Neuronal stem cell (in vitro differentiated cells): ENCODE measurements at regions not wholly inside any gene's neighbourhood (a gene's known extent, or its start where the extent isn't known, plus 50 kb on each side); places are given as distances from the start of the nearest gene placed in this dataset.

Source experiments
- DNase-seq: peaks from one replicate; pipeline ENCODE4 v3.0.0-alpha.2; 2013; ENCODE audit warnings: low spot score
- H2AFZ ChIP-seq: one replicate; pipeline ENCODE4 v1.6.1; 2013; ENCODE audit warnings: mild to moderate bottlenecking, low read length, inconsistent platforms
- H2AK5ac ChIP-seq: 2 replicates; pipeline ENCODE4 v1.6.1; 2013; ENCODE audit warnings: low read depth, mild to moderate bottlenecking, inconsistent platforms, low read length, moderate library complexity, mixed read lengths
- H2BK120ac ChIP-seq: 2 replicates; pipeline ENCODE4 v1.6.1; 2013; ENCODE audit warnings: low read depth, mild to moderate bottlenecking, inconsistent platforms, low read length, moderate library complexity, mixed read lengths
- H2BK12ac ChIP-seq: one replicate; pipeline ENCODE4 v1.6.1; 2013; ENCODE audit warnings: low read length, inconsistent platforms
- H2BK15ac ChIP-seq: 2 replicates; pipeline ENCODE4 v1.6.1; 2013; ENCODE audit warnings: mild to moderate bottlenecking, low read length, inconsistent platforms, mixed read lengths
- H2BK5ac ChIP-seq: one replicate; pipeline ENCODE4 v1.6.1; 2013; ENCODE audit warnings: inconsistent platforms, mild to moderate bottlenecking, low read length, moderate library complexity
- H3K14ac ChIP-seq: one replicate; pipeline ENCODE4 v1.6.1; 2013; ENCODE audit warnings: low read length, inconsistent platforms
- H3K18ac ChIP-seq: 2 replicates; pipeline ENCODE4 v1.6.1; 2013; ENCODE audit warnings: low read length, inconsistent platforms
- H3K23ac ChIP-seq: 2 replicates; pipeline ENCODE4 v1.6.1; 2013; ENCODE audit warnings: low read depth, mild to moderate bottlenecking, mixed read lengths, low read length, inconsistent platforms; ENCODE audit not compliant: poor library complexity
- H3K27ac ChIP-seq: replicated peaks from 3 replicates; pipeline ENCODE4 v1.5.1; 2013; ENCODE audit warnings: low read length, inconsistent platforms
- H3K27me3 ChIP-seq, 3 experiments: 2 replicates each; pipeline ENCODE4 v1.6.1; 2013; ENCODE audit warnings: low read length in 3 of 3, mild to moderate bottlenecking in 2 of 3, inconsistent platforms in 1 of 3, low read depth in 1 of 3, mixed read lengths in 1 of 3, moderate library complexity in 1 of 3; ENCODE audit not compliant: control insufficient read depth in 3 of 3, insufficient read depth in 3 of 3
- H3K36me3 ChIP-seq, 2 donors: replicated peaks in 1 of 2; 2 replicates each; pipeline ENCODE4 v1.6.1; 2013; ENCODE audit warnings: low read length in 2 of 2; ENCODE audit not compliant: control insufficient read depth in 2 of 2, insufficient read depth in 2 of 2
- H3K4ac ChIP-seq: 2 replicates; pipeline ENCODE4 v1.6.1; 2013; ENCODE audit warnings: inconsistent platforms, mild to moderate bottlenecking, low read length, moderate library complexity
- H3K4me1 ChIP-seq, 2 donors: 1 replicate in 1 of 2; 2 replicates in 1 of 2; pipeline ENCODE4 v1.6.1; 2013; ENCODE audit warnings: low read length in 2 of 2, low read depth in 1 of 2; ENCODE audit not compliant: control insufficient read depth in 2 of 2, insufficient read depth in 1 of 2
- H3K4me2 ChIP-seq: one replicate; pipeline ENCODE4 v1.6.1; 2013; ENCODE audit warnings: mild to moderate bottlenecking, low read length, inconsistent platforms; ENCODE audit not compliant: insufficient read depth, poor library complexity, severe bottlenecking
- H3K4me3 ChIP-seq, 2 donors: 2 replicates each; pipeline ENCODE4 v1.5.1; 2013; ENCODE audit warnings: low read length in 2 of 2, mild to moderate bottlenecking in 2 of 2, inconsistent platforms in 1 of 2, moderate library complexity in 1 of 2
- H3K79me1 ChIP-seq: one replicate; pipeline ENCODE4 v1.6.1; 2013; ENCODE audit warnings: low read depth, mild to moderate bottlenecking, inconsistent platforms, low read length, moderate library complexity
- H3K9ac ChIP-seq: one replicate; pipeline ENCODE4 v1.6.1; 2013; ENCODE audit warnings: mild to moderate bottlenecking, low read depth, low read length, inconsistent platforms; ENCODE audit not compliant: poor library complexity
- H3K9me3 ChIP-seq, 2 donors: replicated peaks in 1 of 2; 2 replicates each; pipeline versions ENCODE3 to v1.6.1; 2013; ENCODE audit warnings: low read length in 2 of 2, mild to moderate bottlenecking in 2 of 2, inconsistent platforms in 1 of 2, low read depth in 1 of 2, mixed read lengths in 1 of 2, moderate library complexity in 1 of 2; ENCODE audit not compliant: control insufficient read depth in 2 of 2, insufficient read depth in 1 of 2
- H4K8ac ChIP-seq: one replicate; pipeline ENCODE4 v1.6.1; 2013; ENCODE audit warnings: low read depth, mild to moderate bottlenecking, inconsistent platforms, low read length, moderate library complexity
- H4K91ac ChIP-seq: one replicate; pipeline ENCODE4 v1.6.1; 2013; ENCODE audit warnings: low read length, low read depth, mild to moderate bottlenecking, inconsistent platforms; ENCODE audit not compliant: poor library complexity
- WGBS, 2 donors: extraction: QIAGEN DNeasy Blood & Tissue Kit; methylation state at CpG; one replicate each; pipeline ENCODE4 v1.1.7; 2013; ENCODE audit warnings: missing lambda C conversion rate in 2 of 2, mixed read lengths in 1 of 2; ENCODE audit not compliant: insufficient read length in 2 of 2, insufficient replicate concordance in 1 of 2; ENCODE audit errors: extremely low coverage in 2 of 2; 5-methylcytosine and 5-hydroxymethylcytosine counted together

DNA sequence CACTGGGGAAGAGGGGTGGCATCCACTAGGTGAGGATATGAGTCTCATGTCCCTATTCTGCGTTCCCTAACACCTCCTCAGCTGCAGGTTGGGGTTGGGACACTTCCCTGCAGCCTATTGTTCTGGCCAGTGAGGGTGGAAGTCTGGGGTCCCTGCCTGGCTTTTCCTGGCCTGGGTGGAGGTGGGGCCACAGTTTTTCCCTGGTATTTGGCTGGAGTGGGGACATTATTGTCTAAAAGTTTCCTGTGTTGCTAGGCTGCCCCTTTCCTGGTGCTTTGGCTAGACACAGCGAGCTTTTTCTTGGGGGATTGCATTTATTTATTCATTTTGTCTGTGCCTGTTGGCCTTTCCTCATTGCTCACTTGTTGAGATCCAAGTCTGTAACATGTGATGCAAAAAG, 559.5 kb upstream of the IGFBP3 start:
- H3K14ac ChIP-seq, result no peak overlapping the region
- H3K27me3 ChIP-seq, result no peaks in the 10 kb centered on the region
- no peaks in the 10 kb centered on the region for H3K36me3 ChIP-seq
- DNase-seq, result no peak
- no peak overlapping the region for H2BK15ac ChIP-seq
- peak overlapping the region; percentile 8 for H3K18ac ChIP-seq
- H3K4ac ChIP-seq, result no peak overlapping the region
- H3K27ac ChIP-seq, result no peak overlapping the region
- no peak overlapping the region for H3K4me3 ChIP-seq
- no peak overlapping the region for H2BK12ac ChIP-seq
- H3K4me2 ChIP-seq, result no peak overlapping the region
- no peak overlapping the region for H3K9ac ChIP-seq
- no peak overlapping the region for H2AFZ ChIP-seq
- no peak overlapping the region for H2BK120ac ChIP-seq
- peaks cover 0 to under 1% of the 10 kb centered on the region in 2 donors for H3K9me3 ChIP-seq
- H2BK5ac ChIP-seq, result no peak overlapping the region
- no peaks in the 10 kb centered on the region for H3K79me1 ChIP-seq
- no peak overlapping the region for H4K8ac ChIP-seq
- H3K4me1 ChIP-seq, result no peaks in the 10 kb centered on the region
- no peak overlapping the region for H4K91ac ChIP-seq
- H2AK5ac ChIP-seq, result peak overlapping the region; percentile 49
- WGBS, 2 donors, result no CpG with 5 or more reads among the region's 2 CpGs
- H3K23ac ChIP-seq, result no peak overlapping the region

DNA sequence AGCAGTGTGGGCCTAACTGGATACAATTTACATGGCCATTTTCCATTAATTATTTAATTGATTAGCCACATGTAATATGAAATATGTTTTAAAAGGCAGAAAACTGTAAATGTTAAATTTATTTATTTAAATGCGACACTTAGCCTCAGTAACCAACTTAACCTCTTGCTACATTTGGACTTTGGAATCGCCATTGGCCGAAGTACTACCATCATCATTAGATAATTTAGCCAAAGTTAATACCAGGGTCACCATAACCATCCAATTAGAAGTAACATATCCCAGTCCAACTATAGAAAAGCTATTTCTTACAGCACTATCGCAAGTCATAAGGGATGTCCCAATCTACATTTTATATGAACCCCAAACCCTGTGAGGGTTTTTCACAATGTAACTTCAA, 558.6 kb upstream of the IGFBP3 start:
- H3K9me3 ChIP-seq, result peaks cover 0 to 2% of the 10 kb centered on the region in 2 donors
- H3K36me3 ChIP-seq, result no peaks in the 10 kb centered on the region
- no peak overlapping the region for H2BK5ac ChIP-seq
- no peaks in the 10 kb centered on the region for H3K4me1 ChIP-seq
- no peak overlapping the region for H4K8ac ChIP-seq
- H3K27ac ChIP-seq, result no peak overlapping the region
- H3K27me3 ChIP-seq, result no peaks in the 10 kb centered on the region
- no peaks in the 10 kb centered on the region for H3K79me1 ChIP-seq
- WGBS, 2 donors, result no CpG with 5 or more reads among the region's 4 CpGs
- H3K18ac ChIP-seq, result no peak overlapping the region
- no peak overlapping the region for H4K91ac ChIP-seq
- H2AK5ac ChIP-seq, result no peak overlapping the region
- H3K4me3 ChIP-seq, result no peak overlapping the region
- DNase-seq, result no peak
- no peak overlapping the region for H3K14ac ChIP-seq
- H2BK15ac ChIP-seq, result no peak overlapping the region
- H2BK12ac ChIP-seq, result no peak overlapping the region
- no peak overlapping the region for H2AFZ ChIP-seq
- H3K4ac ChIP-seq, result no peak overlapping the region
- no peak overlapping the region for H2BK120ac ChIP-seq
- H3K9ac ChIP-seq, result no peak overlapping the region
- no peak overlapping the region for H3K23ac ChIP-seq
- H3K4me2 ChIP-seq, result no peak overlapping the region

DNA sequence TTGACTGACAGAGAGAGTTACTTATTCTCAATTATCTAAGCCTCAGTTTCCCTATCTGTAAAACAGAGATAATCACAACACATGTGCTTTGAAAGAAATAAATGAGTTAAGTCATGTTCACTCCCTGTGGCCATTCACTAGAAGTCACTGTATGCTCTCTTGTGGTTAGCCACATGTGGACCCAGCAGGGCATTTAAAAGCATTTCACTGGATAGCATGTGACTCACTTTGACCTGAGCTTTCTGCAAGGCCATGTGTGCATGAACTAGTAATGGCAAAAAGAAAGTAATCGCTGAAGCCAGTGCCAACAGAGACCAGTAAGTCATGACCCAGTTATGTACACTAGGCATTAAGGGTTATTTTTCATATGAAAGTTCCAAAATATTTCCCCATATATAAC, 557.0 kb upstream of the IGFBP3 start:
- H2BK5ac ChIP-seq, result no peak overlapping the region
- H2BK12ac ChIP-seq, result no peak overlapping the region
- no peaks in the 10 kb centered on the region for H3K36me3 ChIP-seq
- no peak overlapping the region for H3K4me3 ChIP-seq
- no peaks in the 10 kb centered on the region for H3K79me1 ChIP-seq
- H3K18ac ChIP-seq, result no peak overlapping the region
- H3K4me2 ChIP-seq, result no peak overlapping the region
- H2AK5ac ChIP-seq, result no peak overlapping the region
- no peak for DNase-seq
- H3K4me1 ChIP-seq, result no peaks in the 10 kb centered on the region
- no peak overlapping the region for H2BK15ac ChIP-seq
- no peak overlapping the region for H3K27ac ChIP-seq
- no peak overlapping the region for H3K23ac ChIP-seq
- H2AFZ ChIP-seq, result no peak overlapping the region
- peaks cover 0 to 2% of the 10 kb centered on the region in 2 donors for H3K9me3 ChIP-seq
- no peak overlapping the region for H3K4ac ChIP-seq
- H3K14ac ChIP-seq, result no peak overlapping the region
- WGBS, 2 donors, result no CpG with 5 or more reads among the region's 1 CpG
- no peak overlapping the region for H2BK120ac ChIP-seq
- H4K8ac ChIP-seq, result no peak overlapping the region
- H3K9ac ChIP-seq, result no peak overlapping the region
- H3K27me3 ChIP-seq, result no peaks in the 10 kb centered on the region
- no peak overlapping the region for H4K91ac ChIP-seq

DNA sequence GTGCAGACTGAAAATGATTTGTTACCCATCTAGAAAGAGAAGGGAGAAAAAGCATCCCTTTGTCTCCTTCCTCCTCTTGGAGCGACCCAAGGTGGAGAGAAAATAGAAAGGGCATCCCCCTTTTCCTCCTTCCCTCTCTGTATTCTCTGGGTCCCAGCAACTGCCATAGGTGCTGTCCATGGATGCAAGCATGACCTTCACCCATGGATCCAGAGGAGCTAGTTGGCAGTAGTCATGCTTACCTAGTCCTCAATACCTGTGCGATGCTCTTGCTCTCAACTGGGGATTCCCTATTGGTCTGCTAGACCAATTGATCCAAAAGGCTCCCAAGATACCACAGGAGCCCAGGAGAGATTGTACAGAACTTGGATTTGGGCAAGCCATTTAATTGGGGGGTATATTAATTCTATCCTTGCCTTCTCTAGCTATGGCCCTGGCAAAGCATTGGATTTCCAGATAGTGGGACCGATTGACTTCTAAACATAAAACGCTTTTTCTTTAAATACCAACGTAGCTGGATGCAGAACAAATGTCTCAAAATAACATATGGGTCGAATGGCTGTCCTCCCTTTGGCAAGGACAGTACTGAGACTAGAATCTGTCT, 547.8 kb upstream of the IGFBP3 start:
- no peak overlapping the region for H2BK15ac ChIP-seq
- no peak overlapping the region for H3K4me2 ChIP-seq
- no peak overlapping the region for H3K4ac ChIP-seq
- no peak overlapping the region for H3K27ac ChIP-seq
- H2AFZ ChIP-seq, result no peak overlapping the region
- no peak overlapping the region for H2BK5ac ChIP-seq
- no CpG with 5 or more reads among the region's 6 CpGs for WGBS, 2 donors
- H4K91ac ChIP-seq, result no peak overlapping the region
- peaks cover 18 to 22% of the 10 kb centered on the region in 2 donors for H3K9me3 ChIP-seq
- H3K4me1 ChIP-seq, result no peaks in the 10 kb centered on the region
- no peak overlapping the region for H2BK12ac ChIP-seq
- no peak overlapping the region for H3K23ac ChIP-seq
- no peaks in the 10 kb centered on the region for H3K36me3 ChIP-seq
- no peak for DNase-seq
- H3K27me3 ChIP-seq, result no peaks in the 10 kb centered on the region
- H2BK120ac ChIP-seq, result no peak overlapping the region
- H4K8ac ChIP-seq, result no peak overlapping the region
- no peak overlapping the region for H3K18ac ChIP-seq
- no peaks in the 10 kb centered on the region for H3K79me1 ChIP-seq
- no peak overlapping the region for H3K4me3 ChIP-seq
- no peak overlapping the region for H3K9ac ChIP-seq
- no peak overlapping the region for H3K14ac ChIP-seq
- no peak overlapping the region for H2AK5ac ChIP-seq
